ENCODE measurements at regions not wholly inside any gene's neighbourhood (a gene's known extent, or its start where the extent isn't known, plus 50 kb on each side); places are given as distances from the start of the nearest gene placed in this dataset.

- TF ChIP-seq, protein P1, sequence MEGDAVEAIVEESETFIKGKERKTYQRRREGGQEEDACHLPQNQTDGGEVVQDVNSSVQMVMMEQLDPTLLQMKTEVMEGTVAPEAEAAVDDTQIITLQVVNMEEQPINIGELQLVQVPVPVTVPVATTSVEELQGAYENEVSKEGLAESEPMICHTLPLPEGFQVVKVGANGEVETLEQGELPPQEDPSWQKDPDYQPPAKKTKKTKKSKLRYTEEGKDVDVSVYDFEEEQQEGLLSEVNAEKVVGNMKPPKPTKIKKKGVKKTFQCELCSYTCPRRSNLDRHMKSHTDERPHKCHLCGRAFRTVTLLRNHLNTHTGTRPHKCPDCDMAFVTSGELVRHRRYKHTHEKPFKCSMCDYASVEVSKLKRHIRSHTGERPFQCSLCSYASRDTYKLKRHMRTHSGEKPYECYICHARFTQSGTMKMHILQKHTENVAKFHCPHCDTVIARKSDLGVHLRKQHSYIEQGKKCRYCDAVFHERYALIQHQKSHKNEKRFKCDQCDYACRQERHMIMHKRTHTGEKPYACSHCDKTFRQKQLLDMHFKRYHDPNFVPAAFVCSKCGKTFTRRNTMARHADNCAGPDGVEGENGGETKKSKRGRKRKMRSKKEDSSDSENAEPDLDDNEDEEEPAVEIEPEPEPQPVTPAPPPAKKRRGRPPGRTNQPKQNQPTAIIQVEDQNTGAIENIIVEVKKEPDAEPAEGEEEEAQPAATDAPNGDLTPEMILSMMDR (IDR thresholded peaks at IDR 0.05; ENCODE audit: low read depth, low read length, missing input control): no peak
- TF ChIP-seq JUND (IDR thresholded peaks at IDR 0.05): no peak
- no peak for TF ChIP-seq GABPA (IDR thresholded peaks at IDR 0.05 in 1 of 2, conservative IDR thresholded peaks at IDR 0.05 in 1 of 2)
- TF ChIP-seq RAD21 (IDR thresholded peaks at IDR 0.05): no peak
- TF ChIP-seq ZBTB33 (IDR thresholded peaks at IDR 0.05): no peak
- TF ChIP-seq, protein P2, sequence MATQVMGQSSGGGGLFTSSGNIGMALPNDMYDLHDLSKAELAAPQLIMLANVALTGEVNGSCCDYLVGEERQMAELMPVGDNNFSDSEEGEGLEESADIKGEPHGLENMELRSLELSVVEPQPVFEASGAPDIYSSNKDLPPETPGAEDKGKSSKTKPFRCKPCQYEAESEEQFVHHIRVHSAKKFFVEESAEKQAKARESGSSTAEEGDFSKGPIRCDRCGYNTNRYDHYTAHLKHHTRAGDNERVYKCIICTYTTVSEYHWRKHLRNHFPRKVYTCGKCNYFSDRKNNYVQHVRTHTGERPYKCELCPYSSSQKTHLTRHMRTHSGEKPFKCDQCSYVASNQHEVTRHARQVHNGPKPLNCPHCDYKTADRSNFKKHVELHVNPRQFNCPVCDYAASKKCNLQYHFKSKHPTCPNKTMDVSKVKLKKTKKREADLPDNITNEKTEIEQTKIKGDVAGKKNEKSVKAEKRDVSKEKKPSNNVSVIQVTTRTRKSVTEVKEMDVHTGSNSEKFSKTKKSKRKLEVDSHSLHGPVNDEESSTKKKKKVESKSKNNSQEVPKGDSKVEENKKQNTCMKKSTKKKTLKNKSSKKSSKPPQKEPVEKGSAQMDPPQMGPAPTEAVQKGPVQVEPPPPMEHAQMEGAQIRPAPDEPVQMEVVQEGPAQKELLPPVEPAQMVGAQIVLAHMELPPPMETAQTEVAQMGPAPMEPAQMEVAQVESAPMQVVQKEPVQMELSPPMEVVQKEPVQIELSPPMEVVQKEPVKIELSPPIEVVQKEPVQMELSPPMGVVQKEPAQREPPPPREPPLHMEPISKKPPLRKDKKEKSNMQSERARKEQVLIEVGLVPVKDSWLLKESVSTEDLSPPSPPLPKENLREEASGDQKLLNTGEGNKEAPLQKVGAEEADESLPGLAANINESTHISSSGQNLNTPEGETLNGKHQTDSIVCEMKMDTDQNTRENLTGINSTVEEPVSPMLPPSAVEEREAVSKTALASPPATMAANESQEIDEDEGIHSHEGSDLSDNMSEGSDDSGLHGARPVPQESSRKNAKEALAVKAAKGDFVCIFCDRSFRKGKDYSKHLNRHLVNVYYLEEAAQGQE (IDR thresholded peaks at IDR 0.05): no peak
Observed at GRCh38 chr12:34591966-34592365, 569.7 kb downstream of the ALG10 start.

Measured in liver (tissue), 3 donors.